Spleen (tissue), 11 donors: ENCODE measurements at regions not wholly inside any gene's neighbourhood (a gene's known extent, or its start where the extent isn't known, plus 50 kb on each side); places are given as distances from the start of the nearest gene placed in this dataset.

Experiments used
- DNase-seq: peaks from one replicate; pipeline ENCODE4 v3.0.0-alpha.2; 2020
- H3K27ac ChIP-seq, 8 donors: fragments of 200-600 bp; sonication (generic) in 7 of 8; 1 replicate in 4 of 8; 2 replicates in 4 of 8; pipeline versions ENCODE4 v1.5.0 to v1.8.0; 2016 to 2021; ENCODE audit warnings: inconsistent platforms in 4 of 8, mild to moderate bottlenecking in 4 of 8, moderate library complexity in 1 of 8
- H3K27me3 ChIP-seq, 7 donors: fragments of 200-600 bp; sonication (generic) in 6 of 7; replicated peaks in 1 of 7; 1 replicate in 4 of 7; 2 replicates in 3 of 7; pipeline versions ENCODE4 v1.5.0 to v1.8.0; 2016 to 2021; ENCODE audit warnings: inconsistent platforms in 3 of 7, mild to moderate bottlenecking in 1 of 7
- H3K36me3 ChIP-seq, 6 donors: fragments of 200-600 bp; sonication (generic) in 5 of 6; 1 replicate in 4 of 6; 2 replicates in 2 of 6; pipeline versions ENCODE4 v1.5.0 to v1.8.0; 2016 to 2021; ENCODE audit warnings: inconsistent platforms in 2 of 6
- H3K4me1 ChIP-seq, 6 donors: fragments of 200-600 bp; sonication (generic) in 5 of 6; 1 replicate in 3 of 6; 2 replicates in 3 of 6; pipeline versions ENCODE4 v1.5.0 to v1.8.0; 2016 to 2021; ENCODE audit warnings: inconsistent platforms in 3 of 6
- H3K4me3 ChIP-seq, 8 donors: fragments of 200-600 bp; sonication (generic) in 7 of 8; 1 replicate in 4 of 8; 2 replicates in 4 of 8; pipeline versions ENCODE4 v1.5.0 to v1.8.0; 2016 to 2021; ENCODE audit warnings: inconsistent platforms in 4 of 8, mild to moderate bottlenecking in 4 of 8, moderate library complexity in 2 of 8
- H3K9me3 ChIP-seq, 8 donors: fragments of 200-600 bp; sonication (generic) in 7 of 8; 1 replicate in 4 of 8; 2 replicates in 4 of 8; pipeline versions ENCODE4 v1.5.0 to v1.8.0; 2016 to 2021; ENCODE audit warnings: inconsistent platforms in 4 of 8
- CTCF ChIP-seq, 11 experiments: fragments of 200-600 bp in 7 of 11; fragments of 450-650 bp in 4 of 11; sonication (generic) in 4 of 11; IDR thresholded peaks in 8 of 11; conservative IDR thresholded peaks in 3 of 11; 1 replicate in 7 of 11; 2 replicates in 4 of 11; pipeline versions ENCODE4 v1.4.0 to v1.8.0; 2016 to 2021; ENCODE audit warnings: antibody characterized with exemption in 11 of 11, inconsistent platforms in 4 of 11, mild to moderate bottlenecking in 1 of 11
- POLR2A ChIP-seq, 3 donors: fragments of 450-650 bp; IDR thresholded peaks; one replicate each; pipeline ENCODE4 v1.5.1; 2017; ENCODE audit warnings: antibody characterized with exemption in 3 of 3, mild to moderate bottlenecking in 1 of 3
- POLR2AphosphoS5 ChIP-seq, 3 donors: sonication (generic); formaldehyde crosslinking; IDR thresholded peaks; one replicate each; pipeline ENCODE4 v1.5.1; 2017; ENCODE audit warnings: antibody characterized with exemption in 3 of 3
- WGBS, 5 donors: extraction: QIAGEN DNeasy Blood & Tissue Kit in 3 of 5; methylation state at CpG; one replicate each; pipeline versions ENCODE4 v1.1.5 to v1.1.7; 2013 to 2018; 5-methylcytosine and 5-hydroxymethylcytosine counted together
- intact Hi-C: fragments of 100-400 bp; cut with DNase I; formaldehyde crosslinking; loops from one replicate; pipeline ENCODE4 v1.15.0; 2023; ENCODE audit warnings: low total_unique reads
- donor health status: healthy with polysubstance abuse.
- donor health status: DM: no; HTN: no; CAD: no; lungs with moderate emphysema.
- donor health status: DM: no; HTN: no; CAD: no.
- donor health status: Bipolar disorder and iron deficiency.
- donor health status: healthy.
- donor health status: DM: no; HTN: no; CAD: no.
- donor health status: DM: yes; HTN: yes; CAD: no.

GRCh38 chr21:31399591-31399990 lies 55.5 kb upstream of the TIAM1 start:
- WGBS, 5 donors: 82 to 97% (median 89%) methylated on average over 2 of the region's 2 CpGs
- no peaks in the 10 kb centered on the region for H3K27me3 ChIP-seq
- no peak for DNase-seq
- TF ChIP-seq POLR2A (IDR thresholded peaks at IDR 0.05) (no peak), CTCF (IDR thresholded peaks at IDR 0.05 in 8 of 11, conservative IDR thresholded peaks at IDR 0.05 in 3 of 11) (no peak), POLR2AphosphoS5 (IDR thresholded peaks at IDR 0.05) (no peak)
- no peaks in the 10 kb centered on the region for H3K9me3 ChIP-seq
- peaks cover 0 to 14% (median 0%) of the 10 kb centered on the region in 6 donors for H3K4me1 ChIP-seq
- H3K27ac ChIP-seq: no peak overlapping the region
- no peaks in the 10 kb centered on the region for H3K36me3 ChIP-seq
- no peak overlapping the region for H3K4me3 ChIP-seq
- intact Hi-C loops: no loop called here

GRCh38 chr21:31398574-31398973 lies 54.5 kb upstream of the TIAM1 start:
- Histone ChIP-seq H3K27ac (peak overlapping the region in 2 of 8 donors; percentile 9 to 24), H3K4me3 (no peak overlapping the region)
- 55 to 71% (median 66%) methylated on average over 5 of the region's 5 CpGs for WGBS, 5 donors

GRCh38 chr21:31397939-31398338 lies 53.9 kb upstream of the TIAM1 start:
- TF ChIP-seq CTCF (IDR thresholded peaks at IDR 0.05 in 8 of 11, conservative IDR thresholded peaks at IDR 0.05 in 3 of 11) (no peak), POLR2AphosphoS5 (IDR thresholded peaks at IDR 0.05) (no peak), POLR2A (IDR thresholded peaks at IDR 0.05) (no peak)
- WGBS, 5 donors: 17 to 28% (median 25%) methylated on average over 1 of the region's 1 CpG
- H3K36me3 ChIP-seq: no peaks in the 10 kb centered on the region
- H3K9me3 ChIP-seq: no peaks in the 10 kb centered on the region
- H3K27me3 ChIP-seq: no peaks in the 10 kb centered on the region
- peaks cover 0 to 14% (median 0%) of the 10 kb centered on the region in 6 donors for H3K4me1 ChIP-seq
- intact Hi-C loops: no loop called here
- DNase-seq: no peak
- no peak overlapping the region for H3K4me3 ChIP-seq
- H3K27ac ChIP-seq: peak overlapping the region in 2 of 8 donors; percentile 9 to 24

More at GRCh38 chr21:31398574-31398973, 54.5 kb upstream of the TIAM1 start:
- Histone ChIP-seq H3K9me3 (no peaks in the 10 kb centered on the region), H3K36me3 (no peaks in the 10 kb centered on the region), H3K4me1 (peaks cover 0 to 14% (median 0%) of the 10 kb centered on the region in 6 donors), H3K27me3 (no peaks in the 10 kb centered on the region)
- no peak for DNase-seq
- intact Hi-C loops: no loop called here
- TF ChIP-seq POLR2A (IDR thresholded peaks at IDR 0.05): no peak
- no peak for TF ChIP-seq POLR2AphosphoS5 (IDR thresholded peaks at IDR 0.05)
- no peak for TF ChIP-seq CTCF (IDR thresholded peaks at IDR 0.05 in 8 of 11, conservative IDR thresholded peaks at IDR 0.05 in 3 of 11)

GRCh38 chr21:31397515-31397926 lies 53.5 kb upstream of the TIAM1 start:
- 15 to 29% (median 17%) methylated on average over 5 of the region's 5 CpGs for WGBS, 5 donors
- no peak overlapping the region for H3K4me3 ChIP-seq
- H3K27ac ChIP-seq: no peak overlapping the region
- no peak for DNase-seq
- intact Hi-C loops: no loop called here
- H3K9me3 ChIP-seq: no peaks in the 10 kb centered on the region
- no peaks in the 10 kb centered on the region for H3K36me3 ChIP-seq
- TF ChIP-seq CTCF (IDR thresholded peaks at IDR 0.05 in 8 of 11, conservative IDR thresholded peaks at IDR 0.05 in 3 of 11) (no peak), POLR2A (IDR thresholded peaks at IDR 0.05) (no peak), POLR2AphosphoS5 (IDR thresholded peaks at IDR 0.05) (no peak)
- no peaks in the 10 kb centered on the region for H3K27me3 ChIP-seq
- peaks cover 0 to 14% (median 0%) of the 10 kb centered on the region in 6 donors for H3K4me1 ChIP-seq
